Kidney (tissue), 13 donors: ENCODE measurements at regions not wholly inside any gene's neighbourhood (a gene's known extent, or its start where the extent isn't known, plus 50 kb on each side); places are given as distances from the start of the nearest gene placed in this dataset.
A peak's percentile ranks its signal among the peaks of the same experiment; 100 is the strongest.

Experiments
- DNase-seq, 5 donors: peaks; one replicate each; pipeline ENCODE4 v3.0.0-alpha.2; 2013 to 2020
- FAIRE-seq: peaks from 2 replicates; lab custom pipeline; 2012; peaks lifted over from hg19 to GRCh38; lab: Jason Lieb, UNC
- H3K27ac ChIP-seq, 2 donors: one replicate each; pipeline ENCODE4 v1.7.0; 2013; ENCODE audit warnings: low read depth in 2 of 2, low read length in 2 of 2, inconsistent platforms in 1 of 2
- H3K27me3 ChIP-seq: one replicate; pipeline ENCODE4 v1.7.1; 2013; ENCODE audit warnings: low read length, inconsistent platforms; ENCODE audit not compliant: control insufficient read depth, insufficient read depth
- H3K36me3 ChIP-seq, 3 donors: one replicate each; pipeline versions ENCODE4 v1.7.0 to v1.7.1; 2013; ENCODE audit warnings: low read length in 3 of 3, control low read depth in 1 of 3, inconsistent platforms in 1 of 3; ENCODE audit not compliant: insufficient read depth in 3 of 3, control insufficient read depth in 2 of 3
- H3K4me1 ChIP-seq, 3 donors: one replicate each; pipeline versions ENCODE4 v1.7.0 to v1.7.1; 2013; ENCODE audit warnings: low read length in 3 of 3, inconsistent platforms in 1 of 3, low read depth in 1 of 3; ENCODE audit not compliant: control insufficient read depth in 2 of 3, insufficient read depth in 2 of 3
- H3K4me3 ChIP-seq, 3 donors: one replicate each; pipeline versions ENCODE4 v1.7.0 to v1.8.1; 2013; ENCODE audit warnings: low read length in 3 of 3, control low read depth in 1 of 3, inconsistent platforms in 1 of 3
- H3K9ac ChIP-seq, 3 donors: one replicate each; pipeline versions ENCODE4 v1.7.0 to v1.7.1; 2013; ENCODE audit warnings: low read length in 3 of 3, control low read depth in 1 of 3, inconsistent platforms in 1 of 3
- H3K9me3 ChIP-seq, 3 donors: one replicate each; pipeline versions ENCODE4 v1.7.0 to v1.7.1; 2013; ENCODE audit warnings: low read length in 3 of 3, control low read depth in 1 of 3, inconsistent platforms in 1 of 3; ENCODE audit not compliant: control insufficient read depth in 2 of 3, insufficient read depth in 1 of 3
- intact Hi-C: fragments of 100-400 bp; cut with DNase I; formaldehyde crosslinking; loops from one replicate; pipeline ENCODE4 v1.11.1; 2022
- TF ChIP-seq, protein P1 (sequence below): IDR thresholded peaks from 3 replicates; pipeline ENCODE4 v1.5.1; 2012; ENCODE audit warnings: mild to moderate bottlenecking, moderate library complexity, borderline replicate concordance; ENCODE audit not compliant: insufficient read depth; ENCODE audit errors: extremely low read depth
- donor health status: control.
- donor health status: control.
- donor health status: control.
- donor health status: control.
- donor health status: control.
- donor health status: DM: yes; HTN: yes; CAD: no.
- donor health status: Normal renal cell carcinoma (clear cell type).

DNA sequence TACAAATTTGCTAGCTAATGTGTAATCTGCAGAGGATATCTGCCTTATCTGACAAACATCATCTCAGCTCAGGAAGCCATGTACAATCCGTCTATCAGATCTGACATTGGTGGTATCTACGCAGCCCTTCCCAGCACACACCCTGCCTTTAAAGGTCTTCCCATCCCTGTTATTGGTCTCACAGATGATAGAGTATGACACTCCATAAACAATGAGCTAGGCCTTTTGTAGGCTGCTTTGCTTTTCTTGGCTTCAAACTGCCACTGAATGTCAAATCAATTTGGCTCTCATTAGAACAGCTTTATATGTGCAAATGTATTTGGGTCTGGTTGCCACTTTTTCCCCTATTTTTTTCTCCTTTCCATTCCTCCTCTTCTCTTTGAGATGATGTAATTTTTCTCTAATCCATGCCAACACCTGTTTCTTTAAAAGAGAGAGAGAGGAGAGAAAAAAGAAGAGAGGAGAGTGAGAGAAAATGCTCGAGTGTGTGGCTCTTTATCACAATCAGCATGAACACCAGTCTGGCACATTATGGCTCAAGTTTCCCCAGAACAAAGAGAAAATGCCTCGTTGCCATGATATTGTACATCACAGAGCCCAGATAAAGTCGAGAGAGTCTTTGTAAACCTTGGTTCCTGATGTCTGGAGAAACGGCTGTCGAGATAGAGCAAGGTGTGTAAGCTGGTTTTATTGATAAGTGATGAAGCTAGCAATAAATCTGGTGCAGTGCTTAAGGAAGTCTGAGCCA, 80.8 kb upstream of the DPH6 start:
- TF ChIP-seq, protein P1, sequence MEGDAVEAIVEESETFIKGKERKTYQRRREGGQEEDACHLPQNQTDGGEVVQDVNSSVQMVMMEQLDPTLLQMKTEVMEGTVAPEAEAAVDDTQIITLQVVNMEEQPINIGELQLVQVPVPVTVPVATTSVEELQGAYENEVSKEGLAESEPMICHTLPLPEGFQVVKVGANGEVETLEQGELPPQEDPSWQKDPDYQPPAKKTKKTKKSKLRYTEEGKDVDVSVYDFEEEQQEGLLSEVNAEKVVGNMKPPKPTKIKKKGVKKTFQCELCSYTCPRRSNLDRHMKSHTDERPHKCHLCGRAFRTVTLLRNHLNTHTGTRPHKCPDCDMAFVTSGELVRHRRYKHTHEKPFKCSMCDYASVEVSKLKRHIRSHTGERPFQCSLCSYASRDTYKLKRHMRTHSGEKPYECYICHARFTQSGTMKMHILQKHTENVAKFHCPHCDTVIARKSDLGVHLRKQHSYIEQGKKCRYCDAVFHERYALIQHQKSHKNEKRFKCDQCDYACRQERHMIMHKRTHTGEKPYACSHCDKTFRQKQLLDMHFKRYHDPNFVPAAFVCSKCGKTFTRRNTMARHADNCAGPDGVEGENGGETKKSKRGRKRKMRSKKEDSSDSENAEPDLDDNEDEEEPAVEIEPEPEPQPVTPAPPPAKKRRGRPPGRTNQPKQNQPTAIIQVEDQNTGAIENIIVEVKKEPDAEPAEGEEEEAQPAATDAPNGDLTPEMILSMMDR, result no peak
- FAIRE-seq, result no peak
- Histone ChIP-seq H3K27me3 (no peaks in the 10 kb centered on the region), H3K27ac (no peak overlapping the region), H3K36me3 (no peaks in the 10 kb centered on the region), H3K9ac (no peak overlapping the region), H3K9me3 (no peaks in the 10 kb centered on the region), H3K4me3 (no peak overlapping the region), H3K4me1 (peaks cover 0 to 6% (median 2%) of the 10 kb centered on the region in 3 donors)
- peak in 1 of 5 donors; percentile 41 for DNase-seq
- intact Hi-C loops, result no loop called here

DNA sequence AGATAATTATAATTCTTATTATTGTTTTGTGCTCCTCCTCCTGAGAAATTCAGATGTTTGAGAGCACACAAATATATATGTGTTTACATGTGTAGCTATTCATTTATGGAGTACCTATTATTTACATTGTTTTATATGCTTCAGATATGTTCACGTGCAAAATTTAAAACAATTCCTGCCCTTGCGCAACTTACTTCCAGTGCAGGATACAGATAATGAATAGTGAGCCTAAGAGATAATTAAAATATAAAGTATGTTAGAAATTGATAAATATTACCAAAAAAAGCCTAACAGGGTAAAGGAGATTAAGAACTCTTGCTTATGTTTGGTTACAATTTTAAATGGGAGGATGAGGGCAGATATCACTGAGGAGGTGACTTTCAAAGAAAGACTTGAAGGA, 81.7 kb upstream of the DPH6 start:
- H3K4me3 ChIP-seq, result no peak overlapping the region
- no peaks in the 10 kb centered on the region for H3K9me3 ChIP-seq
- intact Hi-C loops, result no loop called here
- FAIRE-seq (no peak), DNase-seq (no peak)
- H3K4me1 ChIP-seq, result peaks cover 0 to 6% (median 2%) of the 10 kb centered on the region in 3 donors
- no peak overlapping the region for H3K27ac ChIP-seq
- H3K36me3 ChIP-seq, result no peaks in the 10 kb centered on the region
- TF ChIP-seq, protein P1, result no peak
- no peak overlapping the region for H3K9ac ChIP-seq
- H3K27me3 ChIP-seq, result no peaks in the 10 kb centered on the region

DNA sequence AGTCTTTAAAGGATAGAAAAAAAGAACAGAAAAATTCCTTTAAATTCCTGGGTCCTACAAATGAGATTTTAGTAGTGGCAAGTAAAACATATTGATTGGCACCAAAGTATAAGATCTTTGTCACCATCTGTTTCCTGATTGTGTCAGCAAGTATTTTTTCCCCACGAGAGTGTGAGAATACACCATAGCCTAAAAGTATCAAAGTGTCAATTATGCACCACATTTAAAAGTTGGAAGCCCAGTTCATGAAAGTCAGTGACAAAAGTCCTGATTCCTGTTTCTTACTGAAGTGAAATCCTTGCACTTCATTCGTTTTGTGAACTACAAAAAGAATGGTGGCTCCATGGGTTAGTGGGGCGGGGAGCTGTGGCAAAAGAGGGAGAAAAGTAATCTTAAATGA, 83.8 kb upstream of the DPH6 start:
- Histone ChIP-seq H3K9ac (no peak overlapping the region), H3K4me1 (peaks cover 0 to 6% (median 2%) of the 10 kb centered on the region in 3 donors), H3K27me3 (no peaks in the 10 kb centered on the region), H3K4me3 (no peak overlapping the region), H3K9me3 (no peaks in the 10 kb centered on the region), H3K36me3 (no peaks in the 10 kb centered on the region), H3K27ac (no peak overlapping the region)
- TF ChIP-seq, protein P1, result no peak
- FAIRE-seq, result no peak
- intact Hi-C loops, result no loop called here
- DNase-seq, result no peak
